Right lobe of liver (tissue), 4 donors: ENCODE measurements at regions not wholly inside any gene's neighbourhood (a gene's known extent, or its start where the extent isn't known, plus 50 kb on each side); places are given as distances from the start of the nearest gene placed in this dataset.

Experiments
- POLR2A ChIP-seq: fragments of 450-650 bp; IDR thresholded peaks from one replicate; pipeline ENCODE4 v1.6.1; 2017; ENCODE audit warnings: antibody characterized with exemption, mild to moderate bottlenecking
- TF ChIP-seq, protein P1 (sequence below), 4 donors: fragments of 200-600 bp in 3 of 4; fragments of 450-650 bp in 1 of 4; IDR thresholded peaks; one replicate each; pipeline versions ENCODE4 v1.5.1 to v1.8.0; 2016 to 2022; ENCODE audit warnings: antibody characterized with exemption in 4 of 4, mild to moderate bottlenecking in 2 of 4
- donor health status: DM: no; HTN: no; CAD: no.
- donor health status: DM: no; HTN: no; CAD: no.
- donor health status: DM: no; HTN: yes; CAD: no.

DNA sequence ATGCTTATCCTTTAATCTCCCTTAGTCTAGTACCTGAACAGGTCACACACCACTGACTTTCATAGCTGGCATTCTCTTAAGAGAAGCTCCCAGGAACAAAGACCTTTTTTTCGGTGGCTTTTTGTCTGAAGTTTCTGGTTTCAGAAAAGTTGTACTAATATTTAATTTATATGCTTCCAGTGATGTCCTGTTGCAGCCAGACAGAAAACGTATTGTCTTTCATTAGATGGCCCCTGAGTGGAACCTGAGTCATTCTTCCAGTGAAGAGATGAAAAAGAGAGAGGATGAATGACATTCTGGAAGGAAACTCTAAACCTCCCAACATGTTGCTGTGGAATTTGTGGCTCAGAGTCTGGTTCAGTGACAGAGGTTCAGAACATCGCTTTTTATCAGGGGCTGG, 274.8 kb upstream of the TAC1 start:
- TF ChIP-seq, protein P1, sequence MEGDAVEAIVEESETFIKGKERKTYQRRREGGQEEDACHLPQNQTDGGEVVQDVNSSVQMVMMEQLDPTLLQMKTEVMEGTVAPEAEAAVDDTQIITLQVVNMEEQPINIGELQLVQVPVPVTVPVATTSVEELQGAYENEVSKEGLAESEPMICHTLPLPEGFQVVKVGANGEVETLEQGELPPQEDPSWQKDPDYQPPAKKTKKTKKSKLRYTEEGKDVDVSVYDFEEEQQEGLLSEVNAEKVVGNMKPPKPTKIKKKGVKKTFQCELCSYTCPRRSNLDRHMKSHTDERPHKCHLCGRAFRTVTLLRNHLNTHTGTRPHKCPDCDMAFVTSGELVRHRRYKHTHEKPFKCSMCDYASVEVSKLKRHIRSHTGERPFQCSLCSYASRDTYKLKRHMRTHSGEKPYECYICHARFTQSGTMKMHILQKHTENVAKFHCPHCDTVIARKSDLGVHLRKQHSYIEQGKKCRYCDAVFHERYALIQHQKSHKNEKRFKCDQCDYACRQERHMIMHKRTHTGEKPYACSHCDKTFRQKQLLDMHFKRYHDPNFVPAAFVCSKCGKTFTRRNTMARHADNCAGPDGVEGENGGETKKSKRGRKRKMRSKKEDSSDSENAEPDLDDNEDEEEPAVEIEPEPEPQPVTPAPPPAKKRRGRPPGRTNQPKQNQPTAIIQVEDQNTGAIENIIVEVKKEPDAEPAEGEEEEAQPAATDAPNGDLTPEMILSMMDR (IDR thresholded peaks at IDR 0.05): no peak
- no peak for TF ChIP-seq POLR2A
